ENCODE measurements at regions not wholly inside any gene's neighbourhood (a gene's known extent, or its start where the extent isn't known, plus 50 kb on each side); places are given as distances from the start of the nearest gene placed in this dataset.

DNA sequence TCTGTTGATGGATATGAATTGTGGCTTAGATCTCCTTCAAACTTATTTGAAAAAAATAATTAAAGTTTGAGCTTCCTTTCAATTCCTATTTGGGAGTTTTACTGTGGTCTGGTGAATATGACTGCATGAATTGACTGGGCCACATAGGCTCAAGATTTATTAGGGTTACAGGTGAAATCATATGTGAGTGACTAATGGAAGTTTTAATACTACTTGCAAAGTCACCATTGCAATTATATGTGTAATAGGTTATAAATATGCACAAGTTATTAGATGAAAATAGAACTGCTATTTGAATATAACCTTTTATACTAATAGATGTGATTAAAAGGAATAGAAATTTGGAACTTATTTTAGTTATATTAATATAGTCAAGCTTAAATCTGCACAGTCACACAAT is 712.1 kb upstream of the MMS22L start:
- Mint-ChIP-seq H3K36me3 (ENCODE audit: unreplicated experiment) (no peaks in the 10 kb centered on the region), H3K9me3 (ENCODE audit: unreplicated experiment) (peaks cover 1% of the 10 kb centered on the region), H3K4me1 (ENCODE audit: low read depth, unreplicated experiment) (no peaks in the 10 kb centered on the region), H3K27me3 (ENCODE audit: unreplicated experiment) (no peaks in the 10 kb centered on the region), H3K4me3 (ENCODE audit: unreplicated experiment) (no peak overlapping the region), H3K27ac (ENCODE audit: unreplicated experiment) (no peak overlapping the region)
- TF ChIP-seq CTCF (IDR thresholded peaks at IDR 0.05; ENCODE audit: partially characterized antibody, unreplicated experiment), result no peak
- no peak for DNase-seq

DNA sequence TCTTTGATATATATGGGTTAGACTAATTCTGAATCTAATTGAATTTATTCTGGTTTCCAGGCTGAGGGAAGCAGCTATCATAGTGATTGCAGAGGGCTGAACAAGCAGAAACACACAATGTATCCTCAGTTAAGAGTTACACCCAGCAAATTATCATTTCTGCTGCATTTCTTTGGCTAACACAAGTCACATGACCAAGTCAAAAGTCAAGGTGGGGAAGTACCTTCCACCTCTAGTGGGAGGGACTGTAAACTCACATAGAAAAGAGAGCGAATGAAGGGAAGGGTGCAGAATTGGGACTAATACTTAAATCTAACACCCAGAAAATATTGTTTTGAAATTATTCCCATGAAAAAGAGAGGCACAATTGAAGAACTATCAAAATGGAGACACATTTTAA is 719.7 kb upstream of the MMS22L start:
- TF ChIP-seq CTCF (IDR thresholded peaks at IDR 0.05; ENCODE audit: partially characterized antibody, unreplicated experiment), result no peak
- Mint-ChIP-seq H3K27me3 (ENCODE audit: unreplicated experiment) (no peaks in the 10 kb centered on the region), H3K4me3 (ENCODE audit: unreplicated experiment) (no peak overlapping the region), H3K36me3 (ENCODE audit: unreplicated experiment) (no peaks in the 10 kb centered on the region), H3K4me1 (ENCODE audit: low read depth, unreplicated experiment) (no peaks in the 10 kb centered on the region), H3K27ac (ENCODE audit: unreplicated experiment) (no peak overlapping the region), H3K9me3 (ENCODE audit: unreplicated experiment) (no peaks in the 10 kb centered on the region)
- DNase-seq, result no peak

GRCh38 chr6:98014442-98015201 is 731.6 kb upstream of the MMS22L start:
- DNase-seq, result no peak
- TF ChIP-seq CTCF (IDR thresholded peaks at IDR 0.05; ENCODE audit: partially characterized antibody, unreplicated experiment), result no peak
- peak overlapping the region; percentile 86 for H3K27ac Mint-ChIP-seq (ENCODE audit: unreplicated experiment)
- H3K36me3 Mint-ChIP-seq (ENCODE audit: unreplicated experiment), result no peaks in the 10 kb centered on the region
- H3K27me3 Mint-ChIP-seq (ENCODE audit: unreplicated experiment), result peaks cover 3% of the 10 kb centered on the region
- no peaks in the 10 kb centered on the region for H3K9me3 Mint-ChIP-seq (ENCODE audit: unreplicated experiment)
- peaks cover 21% of the 10 kb centered on the region for H3K4me1 Mint-ChIP-seq (ENCODE audit: low read depth, unreplicated experiment)
- peak overlapping the region; percentile 30 for H3K4me3 Mint-ChIP-seq (ENCODE audit: unreplicated experiment)

DNA sequence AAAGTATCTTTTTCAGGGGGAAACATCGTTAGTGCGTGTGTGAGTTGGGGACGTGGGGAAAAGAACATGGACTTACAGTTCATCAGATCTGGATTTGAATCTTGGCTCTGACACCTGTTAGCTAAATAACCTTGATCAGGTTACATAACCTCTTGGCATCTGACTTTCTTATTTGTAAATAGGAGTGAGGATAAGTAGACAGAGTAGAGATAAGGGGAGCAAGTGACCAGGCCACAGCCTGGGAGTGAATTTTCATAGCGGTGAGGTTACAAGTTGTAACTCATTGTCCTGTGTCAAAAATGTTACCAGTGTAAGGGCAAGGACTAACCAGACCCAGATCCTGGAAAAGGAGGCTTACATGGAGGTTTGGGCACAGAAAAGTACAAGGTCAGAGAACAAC is 733.5 kb upstream of the MMS22L start:
- no peak for TF ChIP-seq CTCF (IDR thresholded peaks at IDR 0.05; ENCODE audit: partially characterized antibody, unreplicated experiment)
- Mint-ChIP-seq H3K4me1 (ENCODE audit: low read depth, unreplicated experiment) (peaks cover 21% of the 10 kb centered on the region), H3K9me3 (ENCODE audit: unreplicated experiment) (no peaks in the 10 kb centered on the region), H3K27me3 (ENCODE audit: unreplicated experiment) (peaks cover 3% of the 10 kb centered on the region), H3K4me3 (ENCODE audit: unreplicated experiment) (no peak overlapping the region), H3K27ac (ENCODE audit: unreplicated experiment) (no peak overlapping the region), H3K36me3 (ENCODE audit: unreplicated experiment) (no peaks in the 10 kb centered on the region)
- no peak for DNase-seq

DNA sequence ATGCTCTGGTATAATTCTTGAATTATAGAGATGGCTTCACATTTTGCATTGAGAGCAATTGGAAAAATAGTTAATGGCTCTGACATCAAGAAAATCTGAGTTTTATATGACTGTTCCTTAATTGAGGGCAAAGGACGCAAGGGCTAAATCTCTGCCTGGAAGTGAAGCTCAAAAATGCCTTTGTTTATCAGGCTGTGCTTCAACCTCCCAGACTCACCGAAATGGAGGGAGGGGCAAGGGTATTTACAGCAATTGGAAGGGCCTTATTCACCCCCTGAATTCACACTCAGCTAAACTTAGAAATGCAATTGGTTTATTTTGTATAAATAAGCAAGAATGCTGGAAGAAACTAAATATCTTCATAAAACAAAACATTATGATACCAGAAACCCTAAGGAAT is 737.2 kb upstream of the MMS22L start:
- no peaks in the 10 kb centered on the region for H3K27me3 Mint-ChIP-seq (ENCODE audit: unreplicated experiment)
- no peaks in the 10 kb centered on the region for H3K9me3 Mint-ChIP-seq (ENCODE audit: unreplicated experiment)
- no peak for TF ChIP-seq CTCF (IDR thresholded peaks at IDR 0.05; ENCODE audit: partially characterized antibody, unreplicated experiment)
- H3K27ac Mint-ChIP-seq (ENCODE audit: unreplicated experiment), result no peak overlapping the region
- H3K4me3 Mint-ChIP-seq (ENCODE audit: unreplicated experiment), result no peak overlapping the region
- peaks cover 12% of the 10 kb centered on the region for H3K4me1 Mint-ChIP-seq (ENCODE audit: low read depth, unreplicated experiment)
- no peak for DNase-seq
- H3K36me3 Mint-ChIP-seq (ENCODE audit: unreplicated experiment), result no peaks in the 10 kb centered on the region

Measured in glutamatergic neuron (in vitro differentiated cells).